GM23338 (cell line): ENCODE measurements at regions not wholly inside any gene's neighbourhood (a gene's known extent, or its start where the extent isn't known, plus 50 kb on each side); places are given as distances from the start of the nearest gene placed in this dataset.

ENCODE experiments used
- ATAC-seq: fragments of 200-7000 bp; cut with Tn5 transposase; 3 replicates; pipeline ENCODE4 v1.9.1; 2020
- DNase-seq: peaks from one replicate; pipeline ENCODE4 v3.0.0-alpha.2; 2015; ENCODE audit warnings: low spot score
- H2AFZ ChIP-seq: fragments of 200-600 bp; sonication (generic); 2 replicates; pipeline ENCODE4 v1.8.0; 2016; ENCODE audit warnings: antibody characterized with exemption, mild to moderate bottlenecking, moderate library complexity
- H3F3A ChIP-seq: fragments of 200-600 bp; sonication (generic); replicated peaks from 2 replicates; pipeline ENCODE4 v1.8.0; 2017; ENCODE audit warnings: antibody characterized with exemption, mixed run types, low read depth
- H3K27ac ChIP-seq: fragments of 200-600 bp; sonication (generic); 2 replicates; pipeline ENCODE4 v1.6.1; 2016; ENCODE audit warnings: low read depth
- H3K27me3 ChIP-seq: fragments of 200-600 bp; sonication (generic); 2 replicates; pipeline ENCODE4 v1.8.0; 2016; ENCODE audit warnings: mild to moderate bottlenecking, mixed run types, moderate library complexity; ENCODE audit not compliant: insufficient read depth
- H3K36me3 ChIP-seq: fragments of 200-600 bp; sonication (generic); 2 replicates; pipeline ENCODE4 v1.8.0; 2016; ENCODE audit warnings: mild to moderate bottlenecking; ENCODE audit not compliant: insufficient read depth
- H3K4me1 ChIP-seq: fragments of 200-600 bp; sonication (generic); 2 replicates; pipeline ENCODE4 v1.8.0; 2016; ENCODE audit warnings: mild to moderate bottlenecking, moderate library complexity; ENCODE audit not compliant: insufficient read depth
- H3K4me2 ChIP-seq: fragments of 200-600 bp; sonication (generic); 2 replicates; pipeline ENCODE4 v1.7.1; 2017; ENCODE audit warnings: mixed run types
- H3K4me3 ChIP-seq: fragments of 200-600 bp; sonication (generic); 2 replicates; pipeline ENCODE4 v1.6.1; 2016; ENCODE audit warnings: mixed run types
- H3K79me2 ChIP-seq: fragments of 200-600 bp; sonication (generic); replicated peaks from 2 replicates; pipeline ENCODE4 v1.8.0; 2017; ENCODE audit warnings: mild to moderate bottlenecking; ENCODE audit not compliant: insufficient read depth
- H3K9me2 ChIP-seq: fragments of 200-600 bp; sonication (generic); 2 replicates; pipeline ENCODE4 v1.8.0; 2017; ENCODE audit not compliant: insufficient read depth
- H4K20me1 ChIP-seq: fragments of 200-600 bp; sonication (generic); replicated peaks from 2 replicates; pipeline ENCODE4 v1.8.0; 2017; ENCODE audit warnings: mild to moderate bottlenecking; ENCODE audit not compliant: insufficient read depth
- H3K27ac Mint-ChIP-seq: 2 replicates; pipeline ENCODE4 v1.8.0; 2020; ENCODE audit warnings: inconsistent platforms, mild to moderate bottlenecking, moderate library complexity, mixed read lengths
- H3K27me3 Mint-ChIP-seq: 3 replicates; pipeline ENCODE4 v1.8.0; 2022; ENCODE audit warnings: low read depth, mild to moderate bottlenecking, moderate library complexity, mixed read lengths, inconsistent platforms; ENCODE audit not compliant: insufficient read depth, poor library complexity
- H3K36me3 Mint-ChIP-seq: 3 replicates; pipeline ENCODE4 v1.8.0; 2021; ENCODE audit warnings: low read depth, mild to moderate bottlenecking, inconsistent platforms, moderate library complexity, mixed read lengths
- H3K4me1 Mint-ChIP-seq: 3 replicates; pipeline ENCODE4 v1.8.0; 2020; ENCODE audit warnings: mild to moderate bottlenecking, inconsistent platforms, mixed read lengths
- H3K4me3 Mint-ChIP-seq: 3 replicates; pipeline ENCODE4 v1.8.0; 2021; ENCODE audit warnings: moderate library complexity, mild to moderate bottlenecking, inconsistent platforms, mixed read lengths
- H3K9me3 Mint-ChIP-seq: 3 replicates; pipeline ENCODE4 v1.8.0; 2020; ENCODE audit warnings: moderate library complexity, mild to moderate bottlenecking, inconsistent platforms, mixed read lengths
- EZH2phosphoT487 ChIP-seq: fragments of 200-600 bp; sonication (generic); IDR thresholded peaks from one replicate; pipeline ENCODE4 v1.8.1; 2018; ENCODE audit warnings: antibody characterized with exemption; ENCODE audit not compliant: unreplicated experiment
- JUNB ChIP-seq: IDR thresholded peaks from one replicate; pipeline ENCODE4 v1.6.1; 2016; ENCODE audit warnings: antibody characterized with exemption; ENCODE audit not compliant: unreplicated experiment
- NANOG ChIP-seq: IDR thresholded peaks from 2 replicates; pipeline ENCODE4 v1.6.1; 2016; ENCODE audit warnings: antibody characterized with exemption, borderline replicate concordance
- POLR2AphosphoS5 ChIP-seq: IDR thresholded peaks from 2 replicates; pipeline ENCODE4 v1.6.1; 2016; ENCODE audit warnings: antibody characterized with exemption, low read depth
- STAT1 ChIP-seq: IDR thresholded peaks from one replicate; pipeline ENCODE4 v1.6.1; 2016; ENCODE audit warnings: antibody characterized with exemption; ENCODE audit not compliant: unreplicated experiment
- TF ChIP-seq, protein P1 (sequence below): IDR thresholded peaks from one replicate; pipeline ENCODE4 v1.6.1; 2018; ENCODE audit warnings: antibody characterized with exemption; ENCODE audit not compliant: unreplicated experiment
- TF ChIP-seq, protein P2 (sequence below): fragments of 250-450 bp; sonication (Bioruptor Pico); IDR thresholded peaks from 2 replicates; pipeline ENCODE4 v1.5.0; 2020; ENCODE audit warnings: mild to moderate bottlenecking, moderate library complexity

- Histone ChIP-seq H3K36me3 (no peaks in the 10 kb centered on the region; the same call in 1 of the 2 replicates), H3F3A (no peaks in the 10 kb centered on the region), H3K4me1 (no peaks in the 10 kb centered on the region), H3K4me3 (no peak overlapping the region), H3K4me2 (no peak overlapping the region), H3K79me2 (no peaks in the 10 kb centered on the region), H2AFZ (no peak overlapping the region), H3K27me3 (no peaks in the 10 kb centered on the region), H3K9me2 (no peaks in the 10 kb centered on the region), H3K27ac (no peak overlapping the region), H4K20me1 (no peaks in the 10 kb centered on the region)
- Mint-ChIP-seq H3K4me3 (no peak overlapping the region), H3K27ac (no peak overlapping the region), H3K36me3 (peaks cover 25% of the 10 kb centered on the region), H3K9me3 (peaks cover 60% of the 10 kb centered on the region), H3K27me3 (no peaks in the 10 kb centered on the region), H3K4me1 (peaks cover 5% of the 10 kb centered on the region)
- no peak for ATAC-seq
- no peak for DNase-seq
- TF ChIP-seq EZH2phosphoT487 = no peak
Observed at GRCh38 chr2:2879781-2880180, 497.8 kb downstream of the EIPR1 start.

GRCh38 chr2:2879071-2879470 is 498.5 kb downstream of the EIPR1 start:
- H3K4me3 ChIP-seq = no peak overlapping the region
- TF ChIP-seq POLR2AphosphoS5 (no peak), NANOG (no peak), STAT1 (no peak), JUNB (no peak)
- TF ChIP-seq, protein P1, sequence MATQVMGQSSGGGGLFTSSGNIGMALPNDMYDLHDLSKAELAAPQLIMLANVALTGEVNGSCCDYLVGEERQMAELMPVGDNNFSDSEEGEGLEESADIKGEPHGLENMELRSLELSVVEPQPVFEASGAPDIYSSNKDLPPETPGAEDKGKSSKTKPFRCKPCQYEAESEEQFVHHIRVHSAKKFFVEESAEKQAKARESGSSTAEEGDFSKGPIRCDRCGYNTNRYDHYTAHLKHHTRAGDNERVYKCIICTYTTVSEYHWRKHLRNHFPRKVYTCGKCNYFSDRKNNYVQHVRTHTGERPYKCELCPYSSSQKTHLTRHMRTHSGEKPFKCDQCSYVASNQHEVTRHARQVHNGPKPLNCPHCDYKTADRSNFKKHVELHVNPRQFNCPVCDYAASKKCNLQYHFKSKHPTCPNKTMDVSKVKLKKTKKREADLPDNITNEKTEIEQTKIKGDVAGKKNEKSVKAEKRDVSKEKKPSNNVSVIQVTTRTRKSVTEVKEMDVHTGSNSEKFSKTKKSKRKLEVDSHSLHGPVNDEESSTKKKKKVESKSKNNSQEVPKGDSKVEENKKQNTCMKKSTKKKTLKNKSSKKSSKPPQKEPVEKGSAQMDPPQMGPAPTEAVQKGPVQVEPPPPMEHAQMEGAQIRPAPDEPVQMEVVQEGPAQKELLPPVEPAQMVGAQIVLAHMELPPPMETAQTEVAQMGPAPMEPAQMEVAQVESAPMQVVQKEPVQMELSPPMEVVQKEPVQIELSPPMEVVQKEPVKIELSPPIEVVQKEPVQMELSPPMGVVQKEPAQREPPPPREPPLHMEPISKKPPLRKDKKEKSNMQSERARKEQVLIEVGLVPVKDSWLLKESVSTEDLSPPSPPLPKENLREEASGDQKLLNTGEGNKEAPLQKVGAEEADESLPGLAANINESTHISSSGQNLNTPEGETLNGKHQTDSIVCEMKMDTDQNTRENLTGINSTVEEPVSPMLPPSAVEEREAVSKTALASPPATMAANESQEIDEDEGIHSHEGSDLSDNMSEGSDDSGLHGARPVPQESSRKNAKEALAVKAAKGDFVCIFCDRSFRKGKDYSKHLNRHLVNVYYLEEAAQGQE = no peak
- TF ChIP-seq, protein P2, sequence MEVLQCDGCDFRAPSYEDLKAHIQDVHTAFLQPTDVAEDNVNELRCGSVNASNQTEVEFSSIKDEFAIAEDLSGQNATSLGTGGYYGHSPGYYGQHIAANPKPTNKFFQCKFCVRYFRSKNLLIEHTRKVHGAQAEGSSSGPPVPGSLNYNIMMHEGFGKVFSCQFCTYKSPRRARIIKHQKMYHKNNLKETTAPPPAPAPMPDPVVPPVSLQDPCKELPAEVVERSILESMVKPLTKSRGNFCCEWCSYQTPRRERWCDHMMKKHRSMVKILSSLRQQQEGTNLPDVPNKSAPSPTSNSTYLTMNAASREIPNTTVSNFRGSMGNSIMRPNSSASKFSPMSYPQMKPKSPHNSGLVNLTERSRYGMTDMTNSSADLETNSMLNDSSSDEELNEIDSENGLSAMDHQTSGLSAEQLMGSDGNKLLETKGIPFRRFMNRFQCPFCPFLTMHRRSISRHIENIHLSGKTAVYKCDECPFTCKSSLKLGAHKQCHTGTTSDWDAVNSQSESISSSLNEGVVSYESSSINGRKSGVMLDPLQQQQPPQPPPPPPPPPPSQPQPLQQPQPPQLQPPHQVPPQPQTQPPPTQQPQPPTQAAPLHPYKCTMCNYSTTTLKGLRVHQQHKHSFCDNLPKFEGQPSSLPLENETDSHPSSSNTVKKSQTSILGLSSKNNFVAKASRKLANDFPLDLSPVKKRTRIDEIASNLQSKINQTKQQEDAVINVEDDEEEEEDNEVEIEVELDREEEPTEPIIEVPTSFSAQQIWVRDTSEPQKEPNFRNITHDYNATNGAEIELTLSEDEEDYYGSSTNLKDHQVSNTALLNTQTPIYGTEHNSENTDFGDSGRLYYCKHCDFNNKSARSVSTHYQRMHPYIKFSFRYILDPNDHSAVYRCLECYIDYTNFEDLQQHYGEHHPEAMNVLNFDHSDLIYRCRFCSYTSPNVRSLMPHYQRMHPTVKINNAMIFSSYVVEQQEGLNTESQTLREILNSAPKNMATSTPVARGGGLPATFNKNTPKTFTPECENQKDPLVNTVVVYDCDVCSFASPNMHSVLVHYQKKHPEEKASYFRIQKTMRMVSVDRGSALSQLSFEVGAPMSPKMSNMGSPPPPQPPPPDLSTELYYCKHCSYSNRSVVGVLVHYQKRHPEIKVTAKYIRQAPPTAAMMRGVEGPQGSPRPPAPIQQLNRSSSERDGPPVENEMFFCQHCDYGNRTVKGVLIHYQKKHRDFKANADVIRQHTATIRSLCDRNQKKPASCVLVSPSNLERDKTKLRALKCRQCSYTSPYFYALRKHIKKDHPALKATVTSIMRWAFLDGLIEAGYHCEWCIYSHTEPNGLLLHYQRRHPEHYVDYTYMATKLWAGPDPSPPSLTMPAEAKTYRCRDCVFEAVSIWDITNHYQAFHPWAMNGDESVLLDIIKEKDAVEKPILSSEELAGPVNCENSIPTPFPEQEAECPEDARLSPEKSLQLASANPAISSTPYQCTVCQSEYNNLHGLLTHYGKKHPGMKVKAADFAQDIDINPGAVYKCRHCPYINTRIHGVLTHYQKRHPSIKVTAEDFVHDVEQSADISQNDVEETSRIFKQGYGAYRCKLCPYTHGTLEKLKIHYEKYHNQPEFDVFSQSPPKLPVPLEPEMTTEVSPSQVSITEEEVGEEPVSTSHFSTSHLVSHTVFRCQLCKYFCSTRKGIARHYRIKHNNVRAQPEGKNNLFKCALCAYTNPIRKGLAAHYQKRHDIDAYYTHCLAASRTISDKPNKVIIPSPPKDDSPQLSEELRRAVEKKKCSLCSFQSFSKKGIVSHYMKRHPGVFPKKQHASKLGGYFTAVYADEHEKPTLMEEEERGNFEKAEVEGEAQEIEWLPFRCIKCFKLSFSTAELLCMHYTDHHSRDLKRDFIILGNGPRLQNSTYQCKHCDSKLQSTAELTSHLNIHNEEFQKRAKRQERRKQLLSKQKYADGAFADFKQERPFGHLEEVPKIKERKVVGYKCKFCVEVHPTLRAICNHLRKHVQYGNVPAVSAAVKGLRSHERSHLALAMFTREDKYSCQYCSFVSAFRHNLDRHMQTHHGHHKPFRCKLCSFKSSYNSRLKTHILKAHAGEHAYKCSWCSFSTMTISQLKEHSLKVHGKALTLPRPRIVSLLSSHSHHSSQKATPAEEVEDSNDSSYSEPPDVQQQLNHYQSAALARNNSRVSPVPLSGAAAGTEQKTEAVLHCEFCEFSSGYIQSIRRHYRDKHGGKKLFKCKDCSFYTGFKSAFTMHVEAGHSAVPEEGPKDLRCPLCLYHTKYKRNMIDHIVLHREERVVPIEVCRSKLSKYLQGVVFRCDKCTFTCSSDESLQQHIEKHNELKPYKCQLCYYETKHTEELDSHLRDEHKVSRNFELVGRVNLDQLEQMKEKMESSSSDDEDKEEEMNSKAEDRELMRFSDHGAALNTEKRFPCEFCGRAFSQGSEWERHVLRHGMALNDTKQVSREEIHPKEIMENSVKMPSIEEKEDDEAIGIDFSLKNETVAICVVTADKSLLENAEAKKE (CRISPR knock-in tag) = no peak
- ATAC-seq (no peak), DNase-seq (no peak)
- H3K4me1 ChIP-seq = no peaks in the 10 kb centered on the region
- H3K4me2 ChIP-seq = no peak overlapping the region
- no peaks in the 10 kb centered on the region for H3K27me3 Mint-ChIP-seq
- H3K27me3 ChIP-seq = no peaks in the 10 kb centered on the region
- no peaks in the 10 kb centered on the region for H3K9me2 ChIP-seq
- peaks cover 5% of the 10 kb centered on the region for H3K4me1 Mint-ChIP-seq
- no peak overlapping the region for H2AFZ ChIP-seq
- peaks cover 25% of the 10 kb centered on the region for H3K36me3 Mint-ChIP-seq
- no peaks in the 10 kb centered on the region for H4K20me1 ChIP-seq
- no peak overlapping the region for H3K27ac ChIP-seq
- H3K27ac Mint-ChIP-seq = no peak overlapping the region
- H3K79me2 ChIP-seq = no peaks in the 10 kb centered on the region
- no peaks in the 10 kb centered on the region for H3F3A ChIP-seq
- H3K4me3 Mint-ChIP-seq = no peak overlapping the region
- H3K36me3 ChIP-seq = no peaks in the 10 kb centered on the region; the same call in 1 of the 2 replicates
- peaks cover 60% of the 10 kb centered on the region for H3K9me3 Mint-ChIP-seq
